GM18507 (cell line): ENCODE measurements at regions not wholly inside any gene's neighbourhood (a gene's known extent, or its start where the extent isn't known, plus 50 kb on each side); places are given as distances from the start of the nearest gene placed in this dataset.
A peak's percentile ranks its signal among the peaks of the same experiment; 100 is the strongest.
"Not testable (repeated sequence)": the region's sequence is repeated elsewhere in the genome, so short reads cannot be mapped to it uniquely, and the experiment has no call there.

Source experiments
- DNase-seq: peaks from one replicate; pipeline ENCODE4 v3.0.0; 2011; ENCODE audit warnings: low read depth; ENCODE audit not compliant: insufficient read length; ENCODE audit errors: extremely low spot score
- FAIRE-seq: peaks from 2 replicates; lab custom pipeline; 2011; peaks lifted over from hg19 to GRCh38; lab: Jason Lieb, UNC

DNA sequence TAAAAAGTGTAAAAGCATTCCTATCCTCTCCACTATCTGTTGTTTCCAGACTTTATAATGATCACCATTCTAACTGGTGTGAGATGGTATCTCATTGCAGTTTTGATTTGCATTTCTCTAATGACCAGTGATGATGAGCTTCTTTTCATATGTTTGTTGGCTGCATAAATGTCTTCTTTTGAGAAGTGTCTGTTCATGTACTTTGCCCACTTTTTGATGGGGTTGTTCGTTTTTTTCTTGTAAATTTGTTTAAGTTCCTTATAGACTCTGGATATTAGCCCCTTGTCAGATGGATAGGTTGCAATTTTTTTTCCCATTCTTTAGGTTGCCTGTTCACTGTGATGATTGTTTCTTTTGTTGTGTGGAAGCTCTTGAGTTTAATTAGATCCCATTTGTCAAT is 199.6 kb upstream of the ETV3 start:
- FAIRE-seq, DNase-seq: not testable (repeated sequence)

DNA sequence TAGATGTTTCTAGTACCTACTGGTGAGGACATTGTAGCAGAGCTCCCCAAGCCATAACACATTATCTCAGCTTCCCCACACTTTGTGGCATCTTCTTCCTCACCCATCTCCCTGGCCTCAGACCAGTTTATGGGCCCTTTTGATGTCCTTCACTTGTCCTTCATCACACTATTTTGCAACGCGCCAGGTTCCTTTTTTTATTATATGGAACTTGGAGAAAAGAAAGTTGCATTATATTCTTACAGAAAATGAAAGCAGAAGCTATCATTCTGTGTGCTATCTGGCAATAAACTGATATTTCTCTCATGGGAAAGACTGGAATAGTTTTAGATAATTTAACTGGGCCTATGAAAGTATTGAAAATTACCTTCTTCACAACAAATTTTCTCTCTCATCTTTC is 196.9 kb upstream of the ETV3 start:
- FAIRE-seq (no peak), DNase-seq (no peak)

DNA sequence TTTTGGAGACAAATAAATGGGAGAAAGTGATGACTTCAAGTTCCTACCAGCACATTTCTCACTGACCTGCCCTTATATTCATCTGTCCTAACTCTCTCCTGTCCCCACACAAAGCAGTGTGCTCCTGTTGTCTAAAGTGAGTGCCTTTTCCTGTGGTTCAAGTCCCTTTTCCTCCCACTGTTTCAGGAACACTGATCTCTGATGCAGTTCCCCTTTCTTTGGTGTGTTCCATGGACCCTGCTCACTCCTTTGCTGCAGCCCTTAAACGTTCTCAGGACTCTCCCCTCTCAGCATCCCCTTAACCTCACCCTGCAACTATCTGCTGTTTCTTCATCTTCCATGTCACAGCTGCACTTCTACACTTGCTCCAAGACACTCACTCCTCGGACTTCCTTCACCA is 195.8 kb upstream of the ETV3 start:
- no peak for DNase-seq
- no peak for FAIRE-seq

DNA sequence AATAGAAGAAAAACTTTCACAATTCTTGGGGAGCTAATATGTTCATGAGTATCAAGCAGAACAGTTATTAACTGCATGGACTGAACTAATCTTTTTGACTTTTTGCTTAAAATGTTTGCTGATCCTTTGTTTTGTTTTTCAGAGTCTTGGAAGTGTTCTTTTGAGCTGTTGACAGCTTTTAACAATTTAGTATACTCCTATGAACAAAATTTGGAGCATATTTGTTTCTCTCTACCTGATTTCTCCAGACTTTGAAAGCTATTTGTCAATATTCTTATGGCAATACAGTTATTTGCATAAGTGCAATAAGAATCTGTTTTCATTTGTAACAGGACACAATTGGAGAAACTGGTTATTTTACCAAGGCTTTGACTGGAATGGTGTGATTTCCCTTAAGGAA is 192.0 kb upstream of the ETV3 start:
- DNase-seq, FAIRE-seq: not testable (repeated sequence)

DNA sequence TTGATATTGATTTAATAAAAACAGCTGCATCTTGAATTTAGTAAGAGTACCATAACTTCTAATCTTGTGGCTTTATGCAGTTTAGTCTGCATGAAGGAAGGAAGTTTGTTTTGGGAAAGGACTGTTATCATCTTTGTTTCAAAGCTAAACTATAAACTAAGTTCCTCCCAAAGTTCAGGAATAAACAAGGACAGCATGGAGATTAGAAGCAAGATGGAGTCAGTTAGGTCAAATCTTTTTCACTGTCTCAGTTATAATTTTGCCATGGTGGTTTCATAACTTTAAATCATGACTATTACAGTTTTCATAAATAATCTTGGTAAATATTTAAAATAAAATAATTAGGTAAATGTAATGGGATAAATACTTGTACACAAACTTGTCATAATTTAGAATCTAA is 189.9 kb upstream of the ETV3 start:
- not testable (repeated sequence) for FAIRE-seq, DNase-seq

DNA sequence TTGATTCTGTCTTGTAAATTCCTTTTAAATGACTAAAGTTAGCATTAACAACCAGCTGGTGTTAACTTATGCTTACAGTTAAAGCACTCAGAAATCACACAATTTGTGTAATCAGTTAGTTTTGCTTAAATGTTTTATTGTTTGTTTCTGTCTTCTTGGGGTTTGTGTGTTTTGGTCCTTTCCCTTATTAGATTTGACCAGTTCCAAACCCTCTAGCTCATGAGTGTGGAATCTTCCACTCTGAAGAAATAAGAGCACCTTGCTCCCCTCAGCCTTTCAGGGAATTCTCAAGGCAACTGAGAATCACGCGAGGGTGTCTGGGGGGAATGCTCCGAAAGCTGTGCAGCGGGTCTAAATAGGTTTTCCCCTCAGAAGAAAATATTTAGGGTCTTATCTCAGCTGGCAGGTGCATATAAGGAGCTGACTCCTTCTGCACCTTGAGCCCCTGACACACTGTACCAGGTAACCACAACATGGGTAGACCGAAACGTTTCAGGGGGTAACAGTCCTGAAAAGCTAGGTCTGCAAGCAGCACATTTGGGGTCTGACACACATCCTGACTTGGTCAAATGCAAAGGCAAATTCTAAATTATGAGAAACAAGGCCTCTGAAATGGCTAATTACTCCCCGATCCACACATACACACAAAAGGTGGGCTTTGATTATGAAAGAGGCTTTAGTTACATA is 188.1 kb upstream of the ETV3 start:
- DNase-seq (no peak), FAIRE-seq (no peak)

DNA sequence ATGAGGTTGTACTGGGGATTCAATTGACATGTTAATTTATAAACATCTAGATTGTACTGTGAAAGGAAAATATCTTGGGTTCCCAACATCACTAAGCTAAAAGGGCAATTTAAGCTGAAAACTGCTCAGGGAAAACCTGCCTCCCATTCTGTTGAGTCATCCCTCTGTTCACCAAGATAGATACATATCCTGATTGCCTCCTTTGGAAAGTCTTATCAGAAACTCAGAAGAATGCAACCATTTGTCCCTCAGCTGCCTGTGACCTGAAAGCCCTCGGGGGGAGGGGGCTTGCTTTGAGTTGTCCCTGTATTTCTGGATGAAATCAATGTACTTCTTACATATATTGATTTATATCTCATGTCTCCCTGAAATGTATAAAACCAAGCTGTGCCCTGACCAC is 187.0 kb upstream of the ETV3 start:
- FAIRE-seq (no peak), DNase-seq (no peak)

DNA sequence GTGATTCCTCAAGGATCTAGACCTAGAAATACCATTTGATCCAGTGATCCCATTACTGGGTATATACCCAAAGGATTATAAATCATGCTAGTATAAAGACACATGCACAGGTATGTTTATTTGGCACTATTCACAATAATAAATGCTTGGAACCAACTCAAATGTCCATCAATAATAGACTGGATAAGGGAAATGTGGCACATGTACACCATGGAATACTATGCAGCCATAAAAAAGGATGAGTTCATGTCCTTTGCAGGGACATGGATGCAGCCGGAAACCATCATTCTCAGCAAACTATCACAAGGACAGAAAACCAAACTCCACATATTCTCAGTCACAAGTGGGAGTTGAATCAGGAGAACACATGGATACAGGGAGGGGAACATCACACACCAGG is 183.8 kb upstream of the ETV3 start:
- not testable (repeated sequence) for FAIRE-seq, DNase-seq

DNA sequence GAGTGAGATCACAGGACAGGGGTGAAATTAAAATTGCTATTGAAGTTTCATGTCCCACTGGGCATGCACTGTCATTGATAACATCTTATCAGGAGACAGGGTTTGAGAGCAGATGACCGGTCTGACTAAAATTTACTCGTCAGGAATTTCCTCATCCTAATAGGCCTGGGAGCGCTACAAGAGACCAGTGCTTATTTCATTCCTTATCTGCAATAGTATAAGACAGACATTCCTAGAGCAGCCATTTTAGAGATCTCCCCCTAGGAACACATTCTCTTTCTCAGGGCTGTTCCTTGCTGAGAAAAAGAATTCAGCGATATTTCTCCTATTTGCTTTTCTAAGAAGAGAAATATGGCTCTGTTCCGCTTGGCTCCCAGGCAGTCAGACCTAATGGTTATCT is 181.4 kb upstream of the ETV3 start:
- FAIRE-seq: no peak
- no peak for DNase-seq

DNA sequence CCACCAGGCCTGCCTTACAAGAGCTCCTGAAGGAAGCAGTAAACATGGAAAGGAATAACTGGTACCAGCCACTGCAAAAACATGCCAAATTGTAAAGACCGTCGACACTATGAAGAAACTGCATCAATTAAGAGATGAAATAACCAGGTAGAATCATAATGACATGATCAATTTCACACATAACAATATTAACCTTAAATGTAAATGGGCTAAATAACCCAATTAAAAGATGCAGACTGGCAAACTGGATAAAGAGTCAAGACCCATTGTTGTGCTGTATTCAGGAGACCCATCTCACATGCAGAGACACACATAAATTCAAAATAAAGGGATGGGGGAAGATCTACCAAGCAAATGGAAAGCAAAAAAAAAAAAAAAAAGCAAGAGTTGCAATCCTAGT is 179.0 kb upstream of the ETV3 start:
- not testable (repeated sequence) for FAIRE-seq, DNase-seq

DNA sequence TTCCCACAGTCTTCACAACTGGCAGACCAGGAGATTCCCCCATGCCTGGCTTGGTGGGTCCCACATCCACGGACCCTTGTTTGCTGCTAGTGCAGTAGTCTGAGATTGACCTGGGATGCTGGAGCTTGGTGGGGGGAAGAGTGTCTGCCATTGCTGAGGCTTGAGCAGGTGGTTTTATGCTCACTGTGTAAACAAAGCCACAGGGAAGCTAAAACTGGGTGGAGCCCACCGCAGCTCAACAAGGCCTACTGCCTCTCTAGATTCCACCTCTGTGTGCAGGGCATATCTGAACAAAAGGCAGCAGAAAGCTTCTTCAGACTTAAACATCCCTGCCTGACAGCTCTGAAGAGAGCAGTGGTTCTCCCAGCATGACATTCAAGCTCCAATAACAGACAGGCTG is 177.3 kb upstream of the ETV3 start:
- no peak for FAIRE-seq
- DNase-seq: no peak

DNA sequence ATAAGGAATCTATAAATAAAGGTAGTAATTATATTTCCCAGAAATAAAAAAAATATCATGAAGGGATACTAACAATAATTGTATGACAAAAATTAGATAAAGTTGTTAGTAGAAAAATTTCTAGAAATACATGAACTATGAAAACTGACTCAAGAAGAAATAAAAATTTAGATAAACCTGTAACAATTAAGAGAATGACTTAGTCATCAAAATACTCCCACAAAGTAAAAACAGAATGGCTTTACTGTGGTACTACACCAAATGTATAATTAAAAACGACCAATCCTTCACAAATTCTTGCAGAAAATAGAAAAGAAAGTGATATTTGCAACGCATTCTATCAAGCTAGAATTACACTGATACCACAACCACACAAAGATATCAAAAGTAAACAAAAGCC is 176.2 kb upstream of the ETV3 start:
- FAIRE-seq (no peak), DNase-seq (no peak)

DNA sequence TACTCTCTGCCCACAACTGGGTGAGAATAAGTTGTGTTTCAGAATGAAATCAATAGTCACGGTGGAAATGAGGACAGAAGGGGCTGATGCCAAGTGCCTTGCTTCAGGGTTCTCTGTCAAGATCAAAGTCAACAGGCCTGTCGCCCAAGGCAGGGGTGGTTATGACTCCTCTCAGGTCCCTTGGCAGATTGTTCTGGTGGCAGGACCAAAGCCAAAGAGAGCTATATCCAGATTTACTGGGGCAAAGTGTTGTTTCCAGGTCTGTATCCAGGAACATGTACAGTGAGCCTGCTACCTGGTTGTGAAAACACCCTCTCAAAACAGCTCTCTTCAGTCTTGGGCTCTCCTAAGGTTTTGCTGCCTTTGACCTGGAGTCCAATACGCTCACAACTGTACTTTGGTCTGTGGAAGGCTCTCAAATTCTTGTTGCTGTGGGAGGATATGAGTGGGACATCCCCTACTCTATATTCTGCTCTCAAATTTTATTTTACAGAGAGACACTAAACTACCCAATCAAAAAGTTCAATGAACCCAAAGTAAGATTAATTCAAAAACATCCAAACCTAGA is 175.1 kb upstream of the ETV3 start:
- no peak for FAIRE-seq

DNA sequence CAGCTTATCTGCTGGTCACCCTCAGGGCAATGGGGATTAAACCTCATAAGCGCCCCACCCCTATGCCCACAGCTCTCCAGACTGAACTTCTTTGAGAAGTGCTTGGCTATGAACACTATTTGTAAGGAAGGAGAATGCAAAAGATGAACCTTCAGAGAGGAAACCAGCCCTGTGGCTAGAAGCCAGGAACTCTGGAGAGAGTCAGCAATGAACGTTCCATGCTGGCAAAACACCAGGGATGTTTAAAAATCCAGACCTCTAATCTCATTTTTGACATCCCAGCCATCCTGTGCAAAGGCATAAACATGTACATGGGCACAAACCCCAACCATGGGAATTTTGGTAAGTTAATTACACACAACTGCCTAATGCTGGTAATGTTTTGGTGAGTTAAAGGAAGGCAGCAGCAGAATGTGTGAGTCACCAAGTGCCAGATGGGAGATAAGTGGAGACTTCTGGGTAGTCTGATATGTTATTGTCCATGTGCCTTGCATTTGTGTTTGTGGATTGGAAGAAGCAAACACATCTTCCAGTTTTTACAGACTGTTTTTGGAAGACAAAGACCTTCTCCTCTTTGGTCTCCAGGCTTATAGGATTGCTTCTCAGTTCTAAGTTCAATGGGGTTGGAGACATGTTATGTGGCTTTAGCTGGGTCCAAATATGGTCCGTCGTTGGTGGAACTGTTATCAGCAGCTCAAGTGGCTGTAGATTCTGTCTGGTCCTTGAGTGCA is 174.1 kb upstream of the ETV3 start:
- DNase-seq (no peak), FAIRE-seq (no peak)

More for the DNA sequence above, 175.1 kb upstream of the ETV3 start:
- no peak for DNase-seq

DNA sequence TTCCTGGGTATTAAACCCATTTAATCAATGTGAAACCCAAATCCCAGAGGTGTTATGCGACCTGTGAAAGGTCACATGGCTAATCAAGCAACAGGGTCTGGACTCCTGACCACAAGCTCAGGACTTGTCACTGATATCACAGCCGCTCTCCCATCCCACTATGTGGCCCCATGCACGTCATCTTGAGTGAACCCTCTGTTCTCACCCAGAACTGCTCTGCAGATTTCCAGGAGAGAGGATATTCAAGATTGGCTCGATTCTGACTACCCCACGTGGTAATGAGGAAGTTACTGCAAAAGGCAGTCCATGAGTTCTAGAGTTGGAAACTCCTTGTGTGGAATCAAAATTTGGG is 173.5 kb upstream of the ETV3 start:
- DNase-seq (no peak), FAIRE-seq (no peak)

DNA sequence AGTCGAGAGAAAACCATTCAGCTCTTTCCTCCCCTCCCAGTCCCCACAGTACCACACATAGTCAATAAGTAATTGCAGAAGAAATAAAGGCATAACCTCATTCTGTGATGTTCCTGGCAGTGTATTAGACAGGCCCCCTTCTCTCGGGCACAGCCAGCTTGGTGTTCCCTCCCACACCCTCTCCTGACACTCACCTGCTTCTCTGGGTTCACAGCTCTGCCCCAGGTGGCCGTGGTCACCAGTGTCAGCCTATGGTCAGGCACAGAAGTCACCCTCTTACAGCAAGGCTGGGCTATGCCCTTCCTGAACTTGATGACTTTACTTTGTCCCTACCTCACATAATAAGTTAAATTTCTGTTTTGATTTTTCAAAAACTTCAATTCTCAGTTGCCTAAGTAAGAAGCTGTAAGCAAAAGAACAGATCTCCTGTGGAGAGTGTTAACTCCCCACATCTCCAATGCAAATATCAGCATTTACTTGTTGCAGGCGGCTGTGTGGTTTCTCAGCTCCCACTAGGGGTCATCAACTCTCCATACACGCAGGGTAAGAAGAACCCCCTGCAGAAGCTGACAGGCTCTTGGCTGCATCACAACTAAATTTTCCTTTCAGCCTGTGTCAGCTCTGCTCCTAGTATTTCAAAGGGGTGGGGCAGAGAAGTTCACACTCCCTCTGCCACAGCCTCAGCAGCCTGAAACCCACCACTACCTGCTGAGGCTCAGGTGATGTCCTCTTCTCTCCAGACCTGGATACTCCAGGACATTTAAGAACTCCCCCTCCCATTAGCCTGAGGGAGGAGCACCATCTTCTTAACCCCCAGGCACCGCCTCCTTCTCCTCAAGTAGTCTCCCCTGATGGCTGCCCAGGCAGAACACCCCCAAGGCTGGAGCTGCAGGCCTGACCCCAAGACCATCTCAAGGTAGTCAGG is 172.9 kb upstream of the ETV3 start:
- not testable (repeated sequence) for DNase-seq
- FAIRE-seq: peak; percentile 74

DNA sequence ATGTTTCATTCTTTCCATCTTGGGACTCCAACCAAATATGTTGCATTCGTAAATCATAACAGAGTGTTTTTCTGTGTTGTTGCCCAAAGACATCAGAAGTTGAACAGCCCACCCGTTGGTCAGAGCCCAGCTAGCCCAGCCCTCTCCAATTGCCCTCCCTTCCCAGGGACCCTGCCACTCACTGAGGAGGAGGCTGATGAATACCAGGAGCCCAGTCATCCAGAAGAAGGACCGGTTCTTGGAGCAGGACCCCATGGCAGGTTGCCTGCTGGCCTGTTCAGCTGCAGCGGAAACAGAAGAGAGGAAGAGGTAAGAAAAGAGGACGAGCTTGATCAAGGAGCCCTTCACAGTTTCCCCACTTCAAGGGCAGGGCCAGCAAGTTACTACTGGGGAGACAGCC is 172.2 kb upstream of the ETV3 start:
- no peak for FAIRE-seq
- DNase-seq: no peak

DNA sequence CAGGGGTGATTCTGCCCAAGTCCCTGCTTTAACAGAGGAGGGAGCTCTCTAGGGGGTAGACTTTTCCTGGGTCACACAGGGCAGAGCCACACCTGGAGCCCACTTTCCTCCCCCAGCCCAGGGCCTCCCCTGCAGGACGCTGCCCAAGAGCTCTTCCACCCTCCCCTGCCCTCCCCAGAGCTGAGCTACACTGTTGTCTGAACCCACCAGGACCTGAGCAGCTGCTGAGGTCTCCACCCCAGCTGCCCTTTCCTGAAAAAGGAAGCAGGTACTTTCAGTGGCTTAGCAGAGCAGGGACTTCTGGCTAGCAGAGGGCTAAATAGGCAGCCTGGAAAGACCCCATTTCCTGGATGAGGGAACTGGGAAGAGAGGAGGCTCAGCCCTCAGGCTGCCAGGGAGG is 169.3 kb upstream of the ETV3 start:
- FAIRE-seq (peak; percentile 68), DNase-seq (peak; percentile 28)

DNA sequence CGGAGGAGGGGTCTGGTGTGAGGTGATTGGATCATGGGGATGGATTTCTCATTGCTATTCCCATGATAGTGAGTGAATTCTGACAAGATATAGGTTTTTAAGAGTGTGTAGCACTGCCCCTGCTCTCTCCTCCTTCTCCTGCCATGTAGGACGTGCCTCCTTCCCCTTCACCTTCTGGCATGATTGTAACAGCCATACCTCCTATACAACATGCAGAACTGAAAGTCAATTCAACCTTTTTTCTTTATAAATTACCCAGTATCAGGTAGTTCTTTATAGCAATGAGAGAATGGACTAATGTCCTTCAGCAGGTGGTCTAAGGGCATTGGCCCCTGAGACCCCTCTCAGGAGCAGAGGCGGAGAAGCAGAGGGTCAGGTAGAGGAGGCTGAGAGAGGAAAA is 168.7 kb upstream of the ETV3 start:
- FAIRE-seq (no peak), DNase-seq (no peak)

DNA sequence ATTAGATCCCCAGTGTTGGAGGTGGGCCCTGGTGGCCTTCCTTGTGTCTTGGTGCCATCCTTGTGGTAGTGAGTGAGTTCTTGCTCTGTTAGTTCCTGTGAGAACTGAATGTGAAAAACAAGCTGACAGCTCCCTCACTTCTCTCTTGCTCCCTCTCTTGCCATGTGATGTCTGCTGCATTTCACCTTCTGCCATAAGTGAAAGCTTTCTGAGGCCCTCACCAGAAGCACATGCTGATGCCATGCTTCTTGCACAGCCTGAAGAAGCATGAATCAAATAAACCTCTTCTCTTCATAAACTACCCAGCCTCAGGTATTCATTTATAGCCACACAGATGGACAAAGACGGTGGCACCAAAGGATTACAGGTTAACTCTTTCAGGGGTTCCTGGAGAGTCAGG is 166.1 kb upstream of the ETV3 start:
- FAIRE-seq: peak; percentile 26

More for the DNA sequence above, 166.1 kb upstream of the ETV3 start:
- no peak for DNase-seq
